Inflammatory macrophage treated with lipopolysaccharide for 1 hour (primary cell): ENCODE measurements at regions not wholly inside any gene's neighbourhood (a gene's known extent, or its start where the extent isn't known, plus 50 kb on each side); places are given as distances from the start of the nearest gene placed in this dataset.
"Not testable (repeated sequence)": the region's sequence is repeated elsewhere in the genome, so short reads cannot be mapped to it uniquely, and the experiment has no call there.

Experiments
- DNase-seq, 2 donors: peaks; one replicate each; pipeline ENCODE4 v3.0.0-alpha.2; 2020 to 2022

DNA sequence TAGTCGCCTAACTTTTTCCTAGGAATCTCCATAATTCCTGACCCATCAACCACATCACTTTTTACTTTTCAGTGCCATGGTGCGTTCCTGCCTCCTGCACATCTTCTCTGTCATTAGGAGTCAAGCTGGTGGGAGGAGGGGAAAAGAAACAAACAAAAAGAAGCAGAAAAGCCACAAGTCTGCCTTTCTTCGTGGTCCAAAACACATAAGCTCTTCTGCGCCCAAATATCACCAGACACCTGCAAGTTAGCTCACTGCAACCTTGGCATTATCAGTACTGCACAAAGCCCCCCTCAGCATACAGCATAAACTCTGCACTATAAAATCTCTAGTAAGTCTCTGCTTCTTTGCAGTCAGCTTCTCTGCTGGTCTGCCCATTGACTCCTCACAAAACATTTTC lies 295.3 kb downstream of the HS3ST3B1 start:
- DNase-seq, result no peak

DNA sequence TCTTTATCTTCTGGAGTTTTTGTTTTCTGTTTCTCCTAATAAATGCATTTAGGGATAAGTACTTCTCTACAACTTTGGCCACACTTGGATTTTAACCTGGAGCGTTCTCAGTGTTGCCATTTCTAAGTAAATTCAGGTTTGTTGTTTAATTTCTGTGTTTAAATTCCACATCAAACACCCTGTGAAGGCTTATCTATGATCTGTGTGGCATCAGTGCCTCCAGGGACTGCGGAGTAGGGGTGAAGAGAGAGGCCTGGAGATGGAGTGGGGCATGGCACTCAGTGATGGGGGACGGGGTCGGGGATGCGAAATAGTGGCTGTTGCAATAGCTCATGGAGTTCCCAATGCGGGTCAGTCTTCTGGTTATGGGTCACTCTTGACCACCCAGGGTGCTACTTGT lies 294.8 kb downstream of the HS3ST3B1 start:
- no peak for DNase-seq

DNA sequence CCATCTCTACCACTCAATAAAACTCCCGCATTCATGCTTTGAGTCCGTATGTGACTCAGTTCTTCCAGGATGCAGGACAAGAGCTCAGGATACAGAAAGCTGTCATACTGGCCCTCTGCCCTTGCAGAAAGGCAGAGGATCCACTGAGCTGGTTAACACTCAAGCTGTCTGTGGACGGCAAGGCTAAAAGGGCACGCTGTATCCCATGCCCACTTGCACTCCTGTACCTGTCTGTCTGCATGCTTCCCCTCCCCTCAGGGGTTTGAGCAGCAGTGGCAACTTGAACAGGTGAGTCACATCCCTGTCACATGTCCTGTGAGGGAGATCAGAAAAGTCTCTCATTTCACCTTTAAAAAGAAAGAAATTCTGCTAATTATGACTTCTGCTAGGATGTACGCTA lies 293.8 kb downstream of the HS3ST3B1 start:
- DNase-seq, result no peak

DNA sequence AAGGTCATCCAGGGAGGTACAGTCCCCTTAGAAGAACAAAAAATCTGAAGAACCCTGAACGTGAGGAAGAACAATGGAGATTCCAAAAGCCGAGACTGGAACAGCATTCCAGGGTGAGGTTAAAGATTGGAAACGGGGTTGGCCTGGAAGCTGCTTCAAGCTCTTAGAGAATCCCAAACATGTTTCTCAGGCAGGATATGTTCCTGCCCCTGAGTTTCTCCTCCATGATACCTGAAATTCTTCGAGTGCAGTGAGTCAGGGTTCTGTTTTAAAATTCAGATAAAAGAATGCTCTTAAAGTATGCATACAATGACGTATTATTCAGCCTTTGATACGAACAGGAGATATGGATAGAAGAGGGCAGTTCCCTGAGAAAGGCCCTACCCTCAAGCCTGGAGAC lies 293.1 kb downstream of the HS3ST3B1 start:
- no peak for DNase-seq

DNA sequence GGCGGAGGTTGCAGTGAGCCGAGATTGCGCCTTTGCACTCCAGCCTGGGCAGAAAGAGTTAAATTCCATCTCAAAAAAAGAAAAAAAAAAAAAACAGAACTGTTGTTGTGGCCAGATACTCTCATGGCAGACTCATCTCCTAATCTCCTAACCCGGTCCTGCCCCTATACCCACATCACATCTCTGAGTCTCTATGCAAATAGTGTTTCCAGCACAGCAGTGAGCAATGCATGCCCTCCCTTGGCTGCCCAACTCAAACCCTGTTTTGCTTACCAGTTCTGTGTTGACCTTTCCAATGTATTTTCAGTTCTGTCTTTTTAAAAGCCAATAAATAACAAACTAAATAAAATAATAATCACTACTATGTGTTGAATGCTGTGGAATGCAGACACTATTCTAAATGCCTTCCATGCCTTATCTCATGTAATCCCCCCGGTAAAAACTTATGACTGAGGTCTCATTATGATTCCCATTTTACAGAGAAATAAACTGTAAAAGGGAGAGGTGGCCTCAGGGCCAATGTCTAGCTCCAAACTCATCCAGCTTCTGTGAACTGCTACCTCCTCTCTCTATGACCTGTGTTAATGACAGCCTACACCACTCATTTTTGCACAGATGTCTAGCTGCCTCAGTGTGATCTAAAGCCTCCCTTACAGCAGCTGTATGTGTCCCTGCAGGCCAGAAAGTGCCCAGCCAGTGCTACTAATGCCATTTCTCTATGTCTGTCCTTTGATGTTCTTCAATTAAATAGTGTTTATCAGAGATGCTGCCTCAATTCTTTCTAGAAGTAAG lies 289.8 kb downstream of the HS3ST3B1 start:
- DNase-seq, result no peak

DNA sequence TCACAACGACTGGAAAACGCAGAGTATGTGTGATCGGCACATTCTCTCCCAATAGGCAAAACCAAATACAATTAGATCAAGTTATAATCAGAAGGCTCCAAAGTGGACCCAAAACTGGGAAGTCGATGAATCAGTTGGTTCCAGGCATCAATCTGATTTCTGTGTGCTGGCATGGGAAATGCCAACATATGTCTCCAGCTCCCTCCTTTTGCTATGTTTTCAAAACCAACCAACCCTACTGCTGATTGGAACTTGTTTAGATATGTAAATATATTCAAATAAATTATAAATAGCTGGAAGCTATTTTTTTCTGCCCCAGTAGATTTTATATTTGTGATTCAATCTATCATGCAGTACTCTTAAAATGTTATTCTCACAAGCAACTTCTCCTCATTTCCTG lies 284.2 kb downstream of the HS3ST3B1 start:
- no peak for DNase-seq

DNA sequence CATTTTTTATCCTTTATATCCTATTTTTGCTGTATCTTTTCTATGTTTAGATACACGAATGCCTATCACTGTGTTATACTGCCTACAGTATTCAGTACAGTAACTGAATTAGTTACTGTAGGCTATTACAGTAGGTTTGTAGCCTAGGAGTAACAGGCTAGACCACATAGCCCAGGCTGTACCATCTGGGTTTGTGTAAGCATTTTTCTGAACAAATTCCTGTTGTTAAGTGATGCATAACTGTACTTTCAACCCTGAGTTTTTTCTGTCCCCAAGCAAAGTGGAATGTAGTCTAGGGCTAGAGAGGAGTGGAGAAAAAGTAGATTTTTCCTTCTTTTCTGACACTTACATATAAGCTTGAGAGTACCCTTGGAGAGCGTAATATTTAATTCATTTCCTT lies 282.1 kb downstream of the HS3ST3B1 start:
- DNase-seq, result no peak

DNA sequence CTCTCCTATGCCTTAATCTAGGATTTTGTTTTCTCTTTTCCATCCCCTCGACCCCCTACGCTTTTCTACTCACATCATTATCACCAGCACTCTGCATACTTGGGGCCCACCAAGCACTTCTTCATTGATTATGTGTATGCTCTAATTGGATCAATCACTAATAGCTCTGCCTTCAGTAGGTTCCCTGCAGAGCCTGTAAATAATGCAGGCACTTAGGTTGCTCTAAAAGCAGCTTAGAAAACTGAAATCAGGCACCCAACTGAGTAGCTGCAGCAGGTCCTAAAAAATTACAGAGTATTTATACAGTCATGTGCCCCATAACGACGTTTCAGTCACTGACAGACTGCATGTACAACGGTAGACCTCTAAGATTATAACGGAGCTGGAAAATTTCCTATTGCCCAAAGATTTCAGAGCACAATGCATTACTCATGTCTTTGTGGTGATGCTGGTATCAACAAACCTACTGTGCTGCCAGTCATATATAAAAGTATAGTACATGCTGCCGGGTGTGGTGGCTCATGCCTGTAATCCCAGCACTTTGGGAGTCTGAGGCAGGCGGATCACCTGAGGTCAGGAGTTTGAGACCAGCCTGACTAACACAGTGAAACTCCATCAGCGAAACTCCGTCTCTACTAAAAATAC lies 280.4 kb downstream of the HS3ST3B1 start:
- no peak for DNase-seq

DNA sequence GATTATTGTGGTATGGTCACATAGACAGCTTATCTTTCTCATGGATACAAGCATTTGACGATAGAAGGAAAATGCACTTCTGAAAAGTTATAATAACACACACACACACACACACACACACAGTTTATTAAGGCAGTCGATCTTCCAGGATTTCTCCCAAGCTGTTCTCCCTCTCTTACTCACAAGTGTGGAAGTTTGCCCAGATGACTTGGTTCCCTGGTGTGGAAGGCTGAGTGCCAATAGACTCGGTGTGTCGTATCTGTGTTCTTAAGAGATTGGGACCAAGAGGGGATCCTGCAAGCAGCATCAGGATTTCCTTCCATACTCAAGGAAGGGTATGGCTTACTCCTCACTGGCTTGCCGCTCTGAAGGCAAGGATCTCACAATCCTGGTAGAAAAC lies 279.6 kb downstream of the HS3ST3B1 start:
- no peak for DNase-seq

DNA sequence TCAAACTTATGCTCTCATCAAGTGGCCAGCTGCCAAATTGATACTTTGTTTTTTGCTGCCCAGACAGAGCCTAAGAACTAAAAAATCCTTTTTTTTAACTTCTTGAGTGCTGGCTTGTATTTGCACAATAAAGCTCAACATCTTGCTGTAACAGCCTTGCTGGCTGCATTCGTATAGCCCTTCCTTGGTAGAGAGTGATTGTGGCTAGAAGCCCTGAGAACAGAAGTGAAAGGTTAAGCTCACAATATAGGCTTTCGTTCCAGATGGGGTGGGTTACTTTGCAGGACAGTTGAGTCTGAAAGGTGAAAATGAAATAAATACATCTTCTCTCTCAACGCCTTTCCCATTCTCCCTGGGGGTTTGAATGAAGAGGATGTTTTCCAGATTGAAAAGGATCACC lies 278.8 kb downstream of the HS3ST3B1 start:
- no peak for DNase-seq

DNA sequence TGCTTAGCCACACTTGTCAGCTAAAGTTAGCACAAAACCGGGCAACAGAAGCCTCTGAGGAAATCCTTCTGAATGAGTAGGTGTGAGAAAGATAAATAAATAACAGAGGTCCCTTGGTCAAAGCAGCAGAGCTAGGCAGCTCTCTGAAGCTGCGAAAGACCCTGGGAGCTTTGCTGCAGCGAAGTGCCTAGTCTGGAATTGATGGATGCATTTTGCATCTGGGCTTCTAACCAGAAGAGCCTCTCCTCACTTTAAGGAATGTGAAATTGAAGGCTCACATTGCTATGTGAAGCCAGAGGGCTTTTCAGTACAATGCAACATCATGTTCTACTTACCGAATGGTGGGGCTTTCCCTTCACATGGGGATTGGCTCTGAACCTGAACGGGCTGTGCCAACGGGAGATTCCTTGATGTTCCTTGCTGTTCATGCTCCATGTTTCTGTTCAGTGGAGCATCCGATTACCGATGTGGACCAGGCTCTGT lies 274.6 kb downstream of the HS3ST3B1 start:
- DNase-seq, result no peak

DNA sequence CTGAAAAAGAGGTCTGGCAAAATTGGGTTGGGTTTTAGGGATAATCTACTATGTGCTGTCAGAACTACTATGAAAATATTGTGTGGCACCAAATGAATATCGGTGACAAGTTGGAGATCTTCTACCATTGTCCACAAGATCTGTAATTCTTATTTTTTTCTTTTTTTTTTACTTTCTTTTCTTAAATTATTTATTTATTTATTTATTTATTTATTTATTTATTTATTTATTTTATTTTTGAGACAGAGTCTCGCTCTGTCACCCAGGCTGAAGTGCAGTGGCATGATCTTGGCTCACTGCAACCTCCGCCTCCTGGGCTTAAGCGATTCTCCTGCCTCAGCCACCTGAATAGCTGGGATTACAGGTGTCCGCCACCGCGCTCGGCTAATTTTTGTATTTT lies 259.4 kb downstream of the HS3ST3B1 start:
- DNase-seq, result not testable (repeated sequence)

DNA sequence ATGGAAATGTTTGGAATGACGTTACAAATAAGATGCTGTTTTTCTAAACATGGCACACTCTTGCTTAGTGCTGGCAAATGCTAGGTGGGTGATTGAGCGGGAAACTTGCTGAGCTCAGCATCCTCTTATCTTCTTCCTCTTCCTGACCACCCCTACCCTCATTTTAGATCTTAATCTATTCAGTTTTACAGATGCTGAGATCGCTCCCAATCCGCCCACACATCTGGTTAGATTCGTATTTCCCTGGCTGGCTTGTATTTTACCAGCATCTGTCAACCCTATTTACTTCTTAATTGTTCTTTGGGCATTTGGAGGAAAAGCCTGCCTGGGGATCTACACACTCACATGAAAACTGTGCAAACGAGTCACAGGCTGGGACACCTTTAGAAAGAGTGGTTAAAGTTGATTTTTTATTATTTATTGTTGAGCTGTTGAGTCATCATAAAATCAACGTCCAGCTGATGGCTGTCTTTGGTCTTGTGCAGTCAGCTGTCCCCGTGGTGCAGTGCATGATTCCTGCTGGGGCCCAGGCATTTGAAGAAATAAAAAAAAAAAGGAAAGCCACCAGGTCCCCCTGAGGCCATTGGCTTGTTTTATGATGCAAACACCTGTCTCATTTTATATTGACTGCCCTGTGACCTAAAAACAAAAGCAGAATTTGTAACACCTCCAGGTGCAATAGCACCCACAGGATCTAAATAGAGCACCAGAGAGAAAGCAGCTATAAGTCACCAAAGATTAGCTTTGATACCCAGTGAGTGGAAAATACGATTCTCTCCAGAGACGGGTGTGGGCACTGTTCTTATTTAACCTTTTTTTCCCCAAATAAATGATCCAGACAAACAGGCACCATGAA lies 258.6 kb downstream of the HS3ST3B1 start:
- DNase-seq, result no peak

DNA sequence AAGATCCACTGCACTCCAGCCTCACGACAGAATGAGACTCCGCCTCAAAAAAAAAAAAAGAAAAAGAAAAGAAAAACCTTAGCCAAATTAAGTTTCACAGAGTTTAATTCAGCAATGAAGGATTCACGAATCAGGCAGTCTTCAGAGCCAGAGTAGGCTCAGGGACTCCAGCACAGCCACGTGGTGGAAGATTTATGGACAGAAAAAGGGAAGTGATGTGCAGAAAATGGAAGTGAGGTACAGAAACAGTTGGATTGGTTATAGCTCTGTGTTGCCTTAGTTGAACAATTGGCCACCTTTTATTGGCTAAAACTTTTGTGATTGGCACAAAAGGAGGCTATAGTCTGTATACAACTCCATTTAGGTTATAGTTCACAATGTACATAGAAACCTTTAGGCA lies 256.6 kb downstream of the HS3ST3B1 start:
- peak; percentile 8 to 9 for DNase-seq

DNA sequence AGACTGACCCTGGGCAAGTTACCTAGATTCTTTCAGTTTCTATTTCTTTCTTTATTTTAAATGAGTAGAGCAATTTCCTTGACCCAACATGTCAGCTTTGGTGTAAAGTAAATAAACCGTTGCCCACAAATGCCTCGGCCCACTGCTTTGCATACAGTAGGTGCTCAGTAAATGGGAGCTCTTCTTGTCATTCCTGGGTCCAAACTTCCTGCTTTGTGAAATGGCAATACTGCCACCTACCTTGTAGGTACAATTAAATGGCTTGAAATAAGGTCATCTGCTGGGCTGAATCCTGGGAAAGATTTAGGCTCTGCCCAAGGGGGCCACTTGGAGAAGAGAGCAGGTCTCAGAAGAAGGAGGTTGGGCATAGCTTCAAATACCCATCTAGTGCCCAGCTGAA lies 253.0 kb downstream of the HS3ST3B1 start:
- DNase-seq, result no peak

DNA sequence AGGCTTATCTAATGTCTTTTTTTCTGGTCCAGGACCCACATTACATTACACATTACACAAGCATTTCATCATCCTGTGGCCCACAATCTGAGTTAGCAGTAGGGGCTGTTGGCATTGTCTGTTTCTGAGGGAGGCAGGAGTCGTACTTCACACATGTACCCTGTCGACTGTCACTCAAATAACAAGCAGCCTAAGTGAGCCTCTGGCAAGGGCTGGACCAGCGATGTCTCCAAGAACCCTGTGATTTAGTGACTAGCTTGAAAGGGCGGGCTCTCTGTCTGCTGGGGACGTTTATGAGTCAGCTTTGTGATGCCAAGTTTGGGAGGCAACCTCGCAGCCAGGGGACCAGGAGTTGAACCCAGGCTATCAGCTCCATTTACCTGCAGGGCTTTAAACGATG lies 251.4 kb downstream of the HS3ST3B1 start:
- DNase-seq, result no peak

DNA sequence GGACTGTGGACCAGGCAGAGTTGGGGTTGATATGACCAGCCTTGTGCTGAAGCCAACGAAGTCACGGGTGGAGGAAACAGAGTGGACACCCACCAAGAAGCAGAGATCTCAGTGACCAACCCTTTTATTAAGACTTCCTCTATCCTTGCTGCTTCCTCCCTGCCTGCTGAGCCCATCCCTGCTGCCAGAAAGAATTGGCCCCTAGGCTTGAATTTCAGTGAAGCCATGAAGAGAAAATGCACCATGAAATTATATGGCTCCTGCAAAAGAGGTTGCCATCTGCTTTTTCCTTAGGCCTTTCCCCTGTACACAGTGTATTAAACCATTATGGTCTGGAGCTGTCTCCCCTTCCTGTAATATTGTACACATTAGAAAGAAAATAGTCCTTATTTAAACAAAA lies 246.7 kb downstream of the HS3ST3B1 start:
- no peak for DNase-seq

DNA sequence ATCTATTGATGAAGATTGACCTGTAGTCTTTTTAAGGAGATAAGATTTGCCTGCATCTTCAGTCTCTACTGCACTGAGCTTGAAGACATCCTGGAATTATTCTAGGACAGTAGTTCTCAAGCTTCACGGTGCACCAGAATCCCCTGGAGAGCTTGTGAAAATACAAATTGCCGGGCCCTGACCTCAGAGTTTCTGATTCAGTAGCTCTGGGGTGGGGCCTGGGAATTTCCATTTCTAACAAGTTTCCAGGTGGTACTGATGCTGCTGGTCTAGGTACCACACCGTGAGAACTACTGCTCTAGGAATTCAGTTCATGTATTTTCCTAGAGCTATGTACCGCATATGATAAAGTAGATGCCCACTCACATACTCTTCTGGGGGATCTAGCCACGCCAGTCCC lies 246.1 kb downstream of the HS3ST3B1 start:
- DNase-seq, result no peak

DNA sequence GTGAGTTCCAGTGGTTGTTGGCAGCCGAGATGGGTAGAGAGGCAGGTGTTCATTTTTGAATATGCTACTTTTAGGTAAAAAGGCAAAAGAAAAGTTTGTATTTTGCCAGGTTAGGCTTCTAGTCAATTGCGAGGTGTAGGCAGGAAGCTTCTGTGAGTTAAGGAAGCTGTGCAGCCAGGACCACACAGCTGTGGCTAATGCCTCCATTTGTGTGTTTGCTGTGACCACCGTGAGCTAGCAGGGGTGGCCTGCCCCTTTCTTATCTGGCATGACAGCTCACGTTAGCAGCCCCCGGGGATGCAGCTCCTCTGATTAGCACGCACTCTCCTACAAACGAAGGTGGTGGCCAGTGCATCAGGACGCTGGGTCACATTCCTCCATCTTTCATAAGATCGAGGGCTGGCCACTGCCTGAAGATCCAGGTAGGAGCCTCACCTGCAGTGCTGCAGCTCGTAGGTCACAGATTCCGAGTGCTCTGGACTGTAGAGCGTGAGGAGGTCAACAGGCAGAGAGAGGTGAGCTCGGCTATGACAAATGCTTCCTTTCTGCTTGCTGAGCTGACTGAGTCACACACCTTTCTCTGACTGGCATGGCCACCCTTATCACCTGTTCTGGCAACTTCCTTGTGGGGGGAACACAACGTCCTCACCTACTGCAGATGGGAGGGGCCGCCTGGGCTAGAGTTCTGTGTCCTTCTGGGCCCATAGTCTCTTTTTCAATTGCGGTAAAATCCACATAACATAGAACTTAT lies 244.4 kb downstream of the HS3ST3B1 start:
- no peak for DNase-seq

DNA sequence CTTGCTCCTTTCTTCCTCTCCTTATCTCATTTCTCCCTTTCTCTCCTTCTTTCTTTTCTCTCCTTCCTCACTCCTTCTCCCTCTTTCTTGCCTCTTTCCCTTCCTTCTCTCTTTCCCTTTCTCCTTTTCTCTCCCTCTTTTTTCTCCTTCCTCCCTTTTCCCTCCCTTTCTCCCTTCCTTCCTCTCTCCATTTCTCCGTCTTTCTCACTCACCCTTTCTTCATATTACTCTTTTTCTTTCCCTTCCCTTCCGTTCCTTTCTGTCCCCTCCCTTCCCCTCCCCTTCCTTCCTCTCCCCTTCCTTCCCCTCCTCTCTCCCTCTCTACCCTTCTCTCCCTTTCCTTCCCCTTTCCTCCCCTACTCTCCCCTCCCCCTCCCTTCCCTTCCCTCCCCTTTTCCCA lies 240.8 kb downstream of the HS3ST3B1 start:
- DNase-seq, result no peak

DNA sequence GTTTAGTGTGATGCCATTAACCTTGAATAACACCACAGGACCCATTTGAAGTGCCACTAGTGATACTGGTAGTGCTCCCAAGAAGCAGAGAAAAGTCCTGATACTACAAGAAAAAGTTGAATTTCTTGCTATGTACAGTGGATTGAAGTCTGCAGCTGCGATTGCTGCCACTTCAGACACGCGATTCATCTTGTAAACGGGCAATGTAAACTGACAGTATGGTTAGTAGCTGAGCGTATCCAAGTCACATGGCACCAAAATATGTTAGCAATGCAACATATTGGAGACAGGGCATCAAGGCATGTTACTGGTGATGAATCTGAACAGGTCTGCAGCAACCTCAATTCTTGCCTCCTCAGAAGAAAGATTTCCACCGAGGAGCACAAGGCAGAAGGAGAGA lies 238.9 kb downstream of the HS3ST3B1 start:
- DNase-seq, result no peak

DNA sequence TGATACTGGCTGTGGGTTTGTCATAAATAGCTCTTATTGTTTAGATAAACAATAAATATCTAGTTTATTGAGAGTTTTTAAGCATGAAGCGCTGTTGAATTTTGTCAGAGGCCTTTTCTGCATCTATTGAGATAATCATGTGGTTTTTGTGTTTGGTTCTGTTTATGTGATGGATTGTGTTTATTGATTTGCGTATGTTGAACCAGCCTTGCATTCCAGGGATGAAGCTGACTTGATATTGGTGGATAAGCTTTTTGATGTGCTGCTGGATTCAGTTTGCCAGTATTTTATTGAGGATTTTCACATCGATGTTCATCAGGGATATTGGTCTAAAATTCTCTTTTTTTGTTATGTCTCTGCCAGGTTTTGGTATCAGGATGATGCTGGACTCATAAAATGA lies 231.4 kb downstream of the HS3ST3B1 start:
- DNase-seq, result not testable (repeated sequence)
